Stimulated activated naive CD8-positive, alpha-beta T cell treated with anti-CD3 and anti-CD28 coated beads, Interleukin-15, amount 100 ng/mL, for 72 hours (primary cell): ENCODE measurements at regions not wholly inside any gene's neighbourhood (a gene's known extent, or its start where the extent isn't known, plus 50 kb on each side); places are given as distances from the start of the nearest gene placed in this dataset.

Experiments used
- ATAC-seq: fragments of 150-1000 bp; cut with Tn5 transposase; 2 replicates; pipeline ENCODE4 v1.10.0; 2021; ENCODE audit warnings: mild to moderate bottlenecking, moderate library complexity
- DNase-seq, 2 donors: peaks; one replicate each; pipeline ENCODE4 v3.0.0; 2021 to 2022
- H3K27ac Mint-ChIP-seq, 2 donors: one replicate each; pipeline ENCODE4 v1.8.0; 2022; ENCODE audit warnings: mild to moderate bottlenecking in 2 of 2, mixed read lengths in 2 of 2, moderate library complexity in 2 of 2
- H3K27me3 Mint-ChIP-seq: one replicate; pipeline ENCODE4 v1.8.0; 2022; ENCODE audit warnings: mixed read lengths
- H3K4me1 Mint-ChIP-seq: one replicate; pipeline ENCODE4 v1.8.0; 2022; ENCODE audit warnings: mild to moderate bottlenecking, mixed read lengths
- H3K4me3 Mint-ChIP-seq, 2 donors: one replicate each; pipeline ENCODE4 v1.8.0; 2022; ENCODE audit warnings: mild to moderate bottlenecking in 2 of 2, mixed read lengths in 2 of 2, moderate library complexity in 1 of 2
- H3K9me3 Mint-ChIP-seq, 2 donors: one replicate each; pipeline ENCODE4 v1.8.0; 2022; ENCODE audit warnings: mixed read lengths in 2 of 2

GRCh38 chr13:40505196-40505595 is 161.2 kb downstream of the FOXO1 start:
- H3K4me1 Mint-ChIP-seq = peaks cover 49% of the 10 kb centered on the region
- H3K27me3 Mint-ChIP-seq = no peaks in the 10 kb centered on the region
- no peak overlapping the region for H3K27ac Mint-ChIP-seq
- no peak for ATAC-seq
- no peak overlapping the region for H3K4me3 Mint-ChIP-seq
- H3K9me3 Mint-ChIP-seq = no peaks in the 10 kb centered on the region
- no peak for DNase-seq
